HG03520 (cell line): ENCODE measurements at regions not wholly inside any gene's neighbourhood (a gene's known extent, or its start where the extent isn't known, plus 50 kb on each side); places are given as distances from the start of the nearest gene placed in this dataset.
"Not testable (repeated sequence)": the region's sequence is repeated elsewhere in the genome, so short reads cannot be mapped to it uniquely, and the experiment has no call there.

Experiments used
- ATAC-seq: cut with Tn5 transposase; IDR thresholded peaks from one replicate; pipeline ENCODE4 v1.9.1; 2021; ENCODE audit warnings: mild to moderate bottlenecking, moderate library complexity; ENCODE audit not compliant: unreplicated experiment

DNA sequence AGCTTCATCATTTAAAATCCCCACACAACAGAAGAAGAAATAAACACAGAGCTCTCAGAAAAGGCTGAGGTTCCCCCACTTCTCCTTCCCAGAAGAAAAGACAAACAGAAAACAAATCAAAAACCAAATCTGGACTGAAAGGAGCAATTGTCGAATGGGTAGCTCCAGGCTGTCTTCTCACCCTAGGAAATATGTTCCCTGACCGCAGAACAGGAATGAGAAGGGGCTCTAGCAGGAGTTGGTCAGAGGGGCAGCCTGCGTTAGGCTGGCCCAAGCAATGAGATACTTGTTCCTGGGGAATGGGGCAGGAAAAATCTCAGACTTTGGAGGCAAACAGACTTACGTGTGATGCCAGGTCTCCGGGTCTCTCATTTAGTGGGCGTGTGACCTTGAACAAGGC, 562.6 kb upstream of the CADM1 start:
- no peak for ATAC-seq

- no peak for ATAC-seq
Observed at GRCh38 chr11:116065986-116066385, 561.8 kb upstream of the CADM1 start.

DNA sequence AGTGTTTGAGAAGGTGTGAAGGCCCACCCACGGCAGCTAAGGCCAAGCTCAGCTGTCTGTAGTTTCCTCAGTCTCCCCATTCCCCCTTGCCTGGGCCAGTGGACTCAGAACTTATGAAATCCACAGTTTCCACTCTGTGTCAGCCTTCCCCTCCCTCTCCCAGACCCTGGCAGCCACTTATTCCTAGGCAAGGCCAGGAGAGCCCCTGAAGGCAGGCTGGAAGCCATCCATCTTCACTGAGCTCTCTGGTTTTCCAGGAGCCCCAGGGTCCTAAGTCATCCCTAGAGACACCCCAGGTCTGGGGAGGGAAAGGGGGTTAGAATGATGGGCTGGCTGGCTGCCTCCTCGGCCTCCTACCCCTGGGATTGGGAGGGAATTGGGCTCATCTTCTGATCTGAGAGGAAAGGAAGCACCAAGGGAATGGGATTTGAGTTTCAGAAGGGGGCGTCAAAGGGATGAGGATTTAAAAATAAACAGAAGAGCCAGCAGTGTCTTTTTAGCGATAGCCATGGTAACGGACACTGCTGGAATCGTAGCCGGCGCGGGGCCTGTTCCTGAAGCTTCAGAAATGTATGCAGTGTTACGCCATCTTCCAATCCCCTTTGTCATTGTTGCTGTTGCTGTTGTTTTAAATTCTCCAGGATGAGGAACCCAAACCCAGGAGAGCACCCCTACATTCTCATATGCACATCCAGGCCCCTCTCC, 561.1 kb upstream of the CADM1 start:
- no peak for ATAC-seq

DNA sequence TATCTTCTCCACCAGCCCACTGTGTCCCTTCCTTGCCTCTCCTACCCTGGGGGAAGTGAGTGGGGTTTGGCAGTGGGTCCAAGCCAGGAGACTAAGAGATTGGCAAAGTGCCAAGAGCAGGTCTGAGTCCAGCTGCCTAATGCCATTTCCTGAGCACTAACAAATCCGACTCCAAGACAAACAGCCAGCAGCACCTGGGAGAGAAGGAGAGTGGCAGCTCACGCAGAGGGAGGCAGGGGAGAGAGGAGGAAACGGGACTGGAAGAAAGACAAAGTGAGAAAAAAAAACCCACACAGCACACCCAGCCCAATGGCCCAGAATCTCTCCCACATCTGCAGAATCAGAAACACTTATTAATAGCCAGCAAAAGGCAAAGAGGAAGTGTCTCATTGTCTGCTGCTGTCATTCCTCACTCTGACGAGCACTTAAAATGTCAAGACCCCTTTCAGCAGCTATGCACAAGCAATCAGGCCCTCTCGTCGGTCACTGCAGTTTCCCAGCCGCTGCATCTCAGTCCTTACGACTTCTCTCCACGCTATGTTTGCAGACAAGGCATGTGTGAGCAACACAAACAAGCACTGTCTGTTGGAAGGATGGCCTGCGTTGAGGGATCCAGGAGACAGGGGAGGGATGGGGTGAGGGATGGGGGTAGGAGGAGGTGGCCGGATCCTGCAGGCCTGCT, 558.4 kb upstream of the CADM1 start:
- no peak for ATAC-seq

GRCh38 chr11:116062129-116062489, 557.9 kb upstream of the CADM1 start:
- ATAC-seq = no peak

- no peak for ATAC-seq
Observed at GRCh38 chr11:116061322-116061721, 557.1 kb upstream of the CADM1 start.

- ATAC-seq = no peak
Observed at GRCh38 chr11:116059919-116060318, 555.7 kb upstream of the CADM1 start.

GRCh38 chr11:116057000-116057399, 552.8 kb upstream of the CADM1 start:
- no peak for ATAC-seq

- ATAC-seq = no peak
Observed at GRCh38 chr11:116055064-116055463, 550.8 kb upstream of the CADM1 start.

- ATAC-seq = no peak
Observed at GRCh38 chr11:116053548-116053919, 549.3 kb upstream of the CADM1 start.

GRCh38 chr11:116052603-116053547, 548.7 kb upstream of the CADM1 start:
- ATAC-seq = no peak

DNA sequence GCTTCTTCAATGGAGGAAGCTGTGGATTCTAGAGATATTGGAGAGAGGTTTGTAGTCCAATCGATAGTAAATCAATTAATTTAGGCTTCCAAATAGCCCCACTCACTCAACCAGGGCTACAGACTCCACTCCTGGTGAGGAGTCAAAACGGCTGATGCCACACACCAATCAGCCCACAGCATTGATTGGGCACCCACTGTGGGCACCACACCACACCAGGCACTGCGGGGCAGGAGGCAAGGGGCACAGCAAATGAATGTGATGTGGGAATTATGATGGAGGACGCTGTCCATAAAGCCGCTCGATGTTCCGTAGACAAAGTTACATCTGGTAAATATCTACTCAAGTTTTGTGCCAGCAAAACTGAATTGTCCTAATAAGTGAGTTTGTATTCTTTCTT, 547.3 kb upstream of the CADM1 start:
- ATAC-seq = no peak

GRCh38 chr11:116049383-116049782, 545.2 kb upstream of the CADM1 start:
- ATAC-seq = no peak

DNA sequence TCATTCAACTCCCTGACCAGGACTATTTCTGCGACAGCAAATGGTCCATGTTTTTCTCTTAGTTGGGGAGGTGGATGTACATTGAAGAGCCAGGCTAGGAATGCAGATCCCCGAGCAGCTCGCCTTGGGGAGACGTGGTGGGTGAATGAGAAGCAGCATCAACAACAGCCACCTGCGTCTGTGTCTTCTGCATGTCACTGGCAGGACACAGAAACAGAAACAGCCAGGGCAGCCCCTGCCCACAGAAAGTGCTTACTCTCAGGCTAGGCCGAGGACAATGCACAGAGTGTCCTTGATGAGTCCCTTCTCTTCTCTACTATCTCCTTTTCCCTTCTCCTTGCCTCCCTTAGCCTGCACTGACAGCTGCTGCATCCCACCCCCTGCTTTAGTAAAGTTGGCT, 541.9 kb upstream of the CADM1 start:
- ATAC-seq = no peak

GRCh38 chr11:116044941-116045340, 540.7 kb upstream of the CADM1 start:
- ATAC-seq = no peak

DNA sequence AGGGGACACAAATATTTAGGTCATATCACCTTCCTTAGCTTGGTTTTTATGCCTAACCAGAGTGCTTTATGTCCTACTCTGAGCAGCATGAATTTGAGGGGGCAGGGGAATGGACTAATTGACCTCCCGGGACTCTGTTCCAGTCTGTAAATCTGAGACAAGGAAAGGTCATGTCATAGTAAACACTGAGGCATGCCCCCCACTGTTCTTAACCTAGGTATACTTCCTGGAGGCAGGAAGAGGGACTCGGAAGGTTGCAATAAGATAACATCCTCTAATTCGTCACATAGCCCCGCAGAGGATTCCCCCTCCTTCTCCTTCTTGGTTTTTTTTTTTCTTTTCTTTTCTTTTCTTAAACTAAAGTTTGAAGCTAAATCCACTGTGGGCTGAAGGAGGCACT, 540.3 kb upstream of the CADM1 start:
- ATAC-seq = no peak

DNA sequence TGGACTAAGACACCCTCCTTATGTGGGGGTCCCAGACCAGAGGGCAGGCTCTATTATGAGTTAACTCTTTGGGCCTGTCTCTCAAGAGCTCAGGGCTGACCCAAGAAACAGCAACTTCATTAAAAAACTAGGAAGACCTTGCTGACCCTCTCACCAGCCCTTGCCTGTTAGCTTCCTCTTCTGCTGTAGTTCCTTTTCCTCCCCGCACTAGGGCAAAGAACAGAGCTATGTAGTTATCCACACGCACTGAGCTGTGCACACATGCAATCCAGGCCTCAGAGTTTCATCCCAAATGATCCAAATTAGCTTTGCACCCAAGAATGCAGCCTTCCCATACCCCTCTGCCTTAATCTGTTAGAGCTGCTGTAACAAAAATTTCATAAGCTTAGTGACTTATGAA, 539.6 kb upstream of the CADM1 start:
- no peak for ATAC-seq

DNA sequence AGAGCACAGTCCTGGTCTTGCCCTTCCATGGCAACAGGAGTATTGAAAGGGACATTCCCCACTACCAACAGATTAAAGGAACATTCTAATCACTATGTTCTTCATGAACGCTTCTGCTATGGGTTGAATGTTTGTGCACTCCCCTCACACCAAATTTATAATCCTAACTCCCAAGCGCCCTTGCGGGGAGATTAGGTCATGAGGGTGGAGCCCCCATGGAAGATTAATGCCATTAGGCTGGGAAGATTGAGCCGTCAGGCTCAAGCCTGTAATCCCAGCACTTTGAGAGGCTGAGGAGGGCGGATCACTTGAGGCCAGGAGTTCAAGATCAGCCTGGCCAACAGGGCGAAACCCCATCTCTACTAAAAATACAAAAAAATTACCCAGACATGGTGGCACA, 538.8 kb upstream of the CADM1 start:
- not testable (repeated sequence) for ATAC-seq

- no peak for ATAC-seq
Observed at GRCh38 chr11:116042146-116042545, 537.9 kb upstream of the CADM1 start.

DNA sequence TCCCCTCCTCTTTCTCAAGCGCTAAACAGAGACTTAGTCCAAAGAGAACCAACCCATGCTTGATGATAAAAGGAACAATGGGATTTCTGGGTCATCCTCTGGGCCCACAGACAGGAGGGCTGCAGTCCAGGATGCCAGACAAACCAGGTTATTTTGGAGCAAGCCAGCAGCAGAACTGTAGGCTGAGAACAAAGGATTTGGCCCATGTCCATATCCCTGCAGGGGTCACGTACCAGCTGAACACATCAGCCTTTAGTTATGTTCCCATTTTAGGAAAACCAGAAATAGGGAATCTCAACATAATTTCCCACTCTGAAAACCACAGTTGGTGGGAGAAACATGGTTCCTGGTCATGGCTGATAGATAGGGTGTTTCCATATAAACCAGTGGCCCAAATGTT, 533.6 kb upstream of the CADM1 start:
- ATAC-seq = no peak

- ATAC-seq = no peak
Observed at GRCh38 chr11:116035977-116036376, 531.8 kb upstream of the CADM1 start.
